ENCODE measurements at regions not wholly inside any gene's neighbourhood (a gene's known extent, or its start where the extent isn't known, plus 50 kb on each side); places are given as distances from the start of the nearest gene placed in this dataset.

GRCh38 chr7:96484845-96485244 is 162.9 kb upstream of the SLC25A13 start:
- no TSS peak for BruUV-seq (replicated peaks)
- ChIA-PET CTCF (no interaction called here), POLR2A (no interaction called here)

GRCh38 chr7:96484091-96484490 is 162.2 kb upstream of the SLC25A13 start:
- H3K79me2 ChIP-seq (ENCODE audit: insufficient read depth, low read length), result no peaks in the 10 kb centered on the region
- intact Hi-C loops (cut with micrococcal nuclease), result no loop called here
- TF ChIP-seq EZH2 (IDR thresholded peaks at IDR 0.05) (no peak), REST (IDR thresholded peaks at IDR 0.05; ENCODE audit: low read depth) (no peak), CEBPB (IDR thresholded peaks at IDR 0.05; ENCODE audit: low read depth) (no peak), POLR2A (IDR thresholded peaks at IDR 0.05; ENCODE audit: borderline replicate concordance, extremely low read depth, insufficient read depth, insufficient read length) (no peak), CTCF (IDR thresholded peaks at IDR 0.05 in 2 of 3, conservative IDR thresholded peaks at IDR 0.05 in 1 of 3; ENCODE audit: borderline replicate concordance in 1 of 3, insufficient read depth in 1 of 3, low read depth in 2 of 3, low read length in 2 of 3) (no peak), SIN3A (IDR thresholded peaks at IDR 0.05; ENCODE audit: low read depth) (no peak)
- no peak overlapping the region for H3K9ac ChIP-seq (ENCODE audit: low read length)
- ATAC-seq (no peak), DNase-seq (ENCODE audit: low read depth, low spot score) (no peak)
- no peaks in the 10 kb centered on the region for H3K9me2 ChIP-seq (ENCODE audit: insufficient read depth)
- no peaks in the 10 kb centered on the region for H4K20me1 ChIP-seq (ENCODE audit: insufficient read depth)
- H3K36me3 ChIP-seq (ENCODE audit: control insufficient read depth in 1 of 2, insufficient read depth in 2 of 2, low read length in 2 of 2), result no peaks in the 10 kb centered on the region
- no TSS peak for BruUV-seq (replicated peaks)
- H3K4me1 ChIP-seq (ENCODE audit: control insufficient read depth in 1 of 2, insufficient read depth in 2 of 2, low read length in 2 of 2), result no peaks in the 10 kb centered on the region
- no peaks in the 10 kb centered on the region for H3K9me3 ChIP-seq (ENCODE audit: control insufficient read depth in 1 of 2, insufficient read depth in 1 of 2, low read depth in 1 of 2, low read length in 2 of 2)
- POLR2A ChIA-PET, result no interaction called here
- H3K27ac ChIP-seq (ENCODE audit: low read depth, low read length), result no peak overlapping the region
- H3K4me2 ChIP-seq (ENCODE audit: low read length), result no peak overlapping the region
- H2AFZ ChIP-seq (ENCODE audit: low read depth, low read length, poor library complexity, severe bottlenecking), result no peak overlapping the region
- peaks cover 27% of the 10 kb centered on the region for H3K27me3 ChIP-seq (ENCODE audit: insufficient read depth, low read length)
- H3K4me3 ChIP-seq (replicated peaks in 1 of 2; ENCODE audit: low read depth in 1 of 2, low read length in 2 of 2), result no peak overlapping the region
- CTCF ChIA-PET, result no interaction called here
- RAD21 ChIA-PET (ENCODE audit: low non-redundant PET in 1 of 2, low total read pairs in 2 of 2, uncharacterized antibody in 2 of 2, unreplicated experiment in 2 of 2), result no interaction called here

More at GRCh38 chr7:96484845-96485244, 162.9 kb upstream of the SLC25A13 start:
- Histone ChIP-seq H4K20me1 (ENCODE audit: insufficient read depth) (no peaks in the 10 kb centered on the region), H3K27me3 (ENCODE audit: insufficient read depth, low read length) (peaks cover 29% of the 10 kb centered on the region), H3K9ac (ENCODE audit: low read length) (no peak overlapping the region), H2AFZ (ENCODE audit: low read depth, low read length, poor library complexity, severe bottlenecking) (no peak overlapping the region), H3K9me3 (ENCODE audit: control insufficient read depth in 1 of 2, insufficient read depth in 1 of 2, low read depth in 1 of 2, low read length in 2 of 2) (no peaks in the 10 kb centered on the region), H3K27ac (ENCODE audit: low read depth, low read length) (no peak overlapping the region), H3K4me1 (ENCODE audit: control insufficient read depth in 1 of 2, insufficient read depth in 2 of 2, low read length in 2 of 2) (no peaks in the 10 kb centered on the region), H3K79me2 (ENCODE audit: insufficient read depth, low read length) (no peaks in the 10 kb centered on the region), H3K9me2 (ENCODE audit: insufficient read depth) (no peaks in the 10 kb centered on the region), H3K4me3 (replicated peaks in 1 of 2; ENCODE audit: low read depth in 1 of 2, low read length in 2 of 2) (no peak overlapping the region), H3K36me3 (ENCODE audit: control insufficient read depth in 1 of 2, insufficient read depth in 2 of 2, low read length in 2 of 2) (no peaks in the 10 kb centered on the region), H3K4me2 (ENCODE audit: low read length) (no peak overlapping the region)
- intact Hi-C loops (cut with micrococcal nuclease), result no loop called here
- TF ChIP-seq RAD21 (IDR thresholded peaks at IDR 0.05; ENCODE audit: low read depth) (no peak), EZH2 (IDR thresholded peaks at IDR 0.05) (no peak), SP1 (IDR thresholded peaks at IDR 0.05; ENCODE audit: low read depth) (no peak), TCF7L2 (IDR thresholded peaks at IDR 0.05; ENCODE audit: borderline replicate concordance, extremely low read depth, insufficient read depth, insufficient read length) (no peak), JUND (IDR thresholded peaks at IDR 0.05) (no peak), ZFX (IDR thresholded peaks at IDR 0.05) (no peak), SIN3A (IDR thresholded peaks at IDR 0.05; ENCODE audit: low read depth) (no peak), YY1 (IDR thresholded peaks at IDR 0.05; ENCODE audit: extremely low read depth, insufficient replicate concordance, low read depth, low read length) (no peak)
- DNase-seq (ENCODE audit: low read depth, low spot score), result no peak
- RAD21 ChIA-PET (ENCODE audit: low non-redundant PET in 1 of 2, low total read pairs in 2 of 2, uncharacterized antibody in 2 of 2, unreplicated experiment in 2 of 2), result no interaction called here
- ATAC-seq, result no peak

All from HCT116 (cell line).